ENCODE measurements at regions not wholly inside any gene's neighbourhood (a gene's known extent, or its start where the extent isn't known, plus 50 kb on each side); places are given as distances from the start of the nearest gene placed in this dataset.

DNA sequence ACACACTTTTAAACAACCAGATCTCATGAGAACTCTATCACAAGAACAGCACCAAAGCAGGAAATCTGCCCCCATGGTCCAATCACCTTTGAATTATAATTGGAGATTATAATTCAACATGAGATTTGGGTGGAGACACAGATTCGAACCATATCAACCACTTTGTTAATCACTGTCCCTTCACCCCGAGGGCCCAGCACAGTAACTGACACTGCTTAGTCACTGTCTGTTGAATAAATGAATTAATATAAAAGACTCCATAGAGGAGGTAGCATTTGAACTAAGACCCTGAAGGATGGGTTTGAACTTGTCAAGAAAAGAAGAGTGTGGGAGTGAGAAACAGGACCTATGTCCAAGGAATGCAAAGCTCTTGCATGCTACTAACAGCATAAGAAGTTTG, 276.4 kb downstream of the SHOX2 start:
- Histone ChIP-seq H3K4me3 (ENCODE audit: low read length) (no peak overlapping the region), H4K20me1 (ENCODE audit: control insufficient read depth, insufficient read depth, low read depth, low read length) (no peaks in the 10 kb centered on the region), H3K9me3 (ENCODE audit: control insufficient read depth, insufficient read depth, low read length) (no peaks in the 10 kb centered on the region), H3K9me2 (replicated peaks; ENCODE audit: control insufficient read depth, low read length) (no peaks in the 10 kb centered on the region), H3K4me2 (ENCODE audit: low read length) (no peak overlapping the region), H3F3A (ENCODE audit: control insufficient read depth, insufficient read depth) (no peaks in the 10 kb centered on the region), H3K4me1 (ENCODE audit: control insufficient read depth, low read length) (no peaks in the 10 kb centered on the region), H3K27me3 (ENCODE audit: control insufficient read depth, low read length) (no peaks in the 10 kb centered on the region), H3K36me3 (ENCODE audit: control insufficient read depth, low read length) (no peaks in the 10 kb centered on the region), H3K27ac (ENCODE audit: low read depth, low read length) (no peak overlapping the region), H3K79me2 (ENCODE audit: control insufficient read depth, low read length) (no peaks in the 10 kb centered on the region)
- TF ChIP-seq EZH2phosphoT487 (IDR thresholded peaks at IDR 0.05; ENCODE audit: borderline replicate concordance, low read length), result no peak
- TF ChIP-seq, protein P1, sequence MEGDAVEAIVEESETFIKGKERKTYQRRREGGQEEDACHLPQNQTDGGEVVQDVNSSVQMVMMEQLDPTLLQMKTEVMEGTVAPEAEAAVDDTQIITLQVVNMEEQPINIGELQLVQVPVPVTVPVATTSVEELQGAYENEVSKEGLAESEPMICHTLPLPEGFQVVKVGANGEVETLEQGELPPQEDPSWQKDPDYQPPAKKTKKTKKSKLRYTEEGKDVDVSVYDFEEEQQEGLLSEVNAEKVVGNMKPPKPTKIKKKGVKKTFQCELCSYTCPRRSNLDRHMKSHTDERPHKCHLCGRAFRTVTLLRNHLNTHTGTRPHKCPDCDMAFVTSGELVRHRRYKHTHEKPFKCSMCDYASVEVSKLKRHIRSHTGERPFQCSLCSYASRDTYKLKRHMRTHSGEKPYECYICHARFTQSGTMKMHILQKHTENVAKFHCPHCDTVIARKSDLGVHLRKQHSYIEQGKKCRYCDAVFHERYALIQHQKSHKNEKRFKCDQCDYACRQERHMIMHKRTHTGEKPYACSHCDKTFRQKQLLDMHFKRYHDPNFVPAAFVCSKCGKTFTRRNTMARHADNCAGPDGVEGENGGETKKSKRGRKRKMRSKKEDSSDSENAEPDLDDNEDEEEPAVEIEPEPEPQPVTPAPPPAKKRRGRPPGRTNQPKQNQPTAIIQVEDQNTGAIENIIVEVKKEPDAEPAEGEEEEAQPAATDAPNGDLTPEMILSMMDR (IDR thresholded peaks at IDR 0.05; ENCODE audit: low read depth, low read length, poor library complexity, severe bottlenecking), result no peak

DNA sequence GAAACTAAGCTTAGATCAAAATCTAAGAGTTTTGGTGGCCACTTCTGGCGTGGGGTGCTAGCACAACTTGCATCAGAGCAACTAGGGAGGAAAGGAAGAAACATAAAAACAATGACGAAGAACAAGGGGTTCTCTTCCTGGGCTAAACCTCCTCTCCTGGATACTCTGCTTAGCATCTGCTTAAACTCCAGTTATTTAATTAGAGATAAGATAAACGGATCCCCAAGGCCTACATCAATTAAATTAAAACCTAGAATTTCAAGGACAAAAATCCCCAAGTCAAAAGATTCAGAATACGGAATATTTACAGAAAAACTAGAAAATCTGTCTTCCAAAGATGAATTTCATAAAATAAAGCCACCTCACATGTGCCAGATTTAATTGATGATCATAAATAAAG, 281.9 kb downstream of the SHOX2 start:
- H3K4me2 ChIP-seq (ENCODE audit: low read length), result no peak overlapping the region
- no peak for TF ChIP-seq EZH2phosphoT487 (IDR thresholded peaks at IDR 0.05; ENCODE audit: borderline replicate concordance, low read length)
- TF ChIP-seq, protein P1 (IDR thresholded peaks at IDR 0.05; ENCODE audit: low read depth, low read length, poor library complexity, severe bottlenecking), result no peak
- no peaks in the 10 kb centered on the region for H3K27me3 ChIP-seq (ENCODE audit: control insufficient read depth, low read length)
- no peaks in the 10 kb centered on the region for H3K4me1 ChIP-seq (ENCODE audit: control insufficient read depth, low read length)
- H3K9me3 ChIP-seq (ENCODE audit: control insufficient read depth, insufficient read depth, low read length), result no peaks in the 10 kb centered on the region
- no peaks in the 10 kb centered on the region for H3K9me2 ChIP-seq (replicated peaks; ENCODE audit: control insufficient read depth, low read length)
- no peaks in the 10 kb centered on the region for H3K79me2 ChIP-seq (ENCODE audit: control insufficient read depth, low read length)
- H4K20me1 ChIP-seq (ENCODE audit: control insufficient read depth, insufficient read depth, low read depth, low read length), result no peaks in the 10 kb centered on the region
- H3K27ac ChIP-seq (ENCODE audit: low read depth, low read length), result no peak overlapping the region
- no peaks in the 10 kb centered on the region for H3K36me3 ChIP-seq (ENCODE audit: control insufficient read depth, low read length)
- no peaks in the 10 kb centered on the region for H3F3A ChIP-seq (ENCODE audit: control insufficient read depth, insufficient read depth)
- no peak overlapping the region for H3K4me3 ChIP-seq (ENCODE audit: low read length)

DNA sequence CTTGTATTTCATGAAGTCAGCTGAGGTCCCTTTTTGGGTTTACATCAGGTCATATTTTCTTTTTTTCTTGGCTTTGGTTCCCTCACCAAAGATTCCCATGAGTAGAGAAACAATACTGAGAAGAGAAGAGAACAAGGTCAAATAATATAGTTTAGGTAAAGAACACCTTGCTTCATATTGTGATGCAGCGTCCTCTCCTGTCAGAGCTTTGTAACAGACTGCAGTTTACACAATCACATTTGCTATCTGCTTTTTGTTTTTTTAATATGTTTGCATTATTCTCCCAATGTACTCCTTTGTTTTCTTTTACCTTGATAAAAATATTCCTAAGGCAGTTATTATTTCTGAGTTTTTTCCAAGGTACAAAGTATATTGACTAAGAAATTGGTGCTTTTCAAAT, 283.2 kb downstream of the SHOX2 start:
- Histone ChIP-seq H3K4me1 (ENCODE audit: control insufficient read depth, low read length) (no peaks in the 10 kb centered on the region), H3K4me2 (ENCODE audit: low read length) (no peak overlapping the region), H3K27me3 (ENCODE audit: control insufficient read depth, low read length) (no peaks in the 10 kb centered on the region), H3K27ac (ENCODE audit: low read depth, low read length) (no peak overlapping the region), H4K20me1 (ENCODE audit: control insufficient read depth, insufficient read depth, low read depth, low read length) (no peaks in the 10 kb centered on the region), H3K79me2 (ENCODE audit: control insufficient read depth, low read length) (no peaks in the 10 kb centered on the region), H3K9me3 (ENCODE audit: control insufficient read depth, insufficient read depth, low read length) (no peaks in the 10 kb centered on the region), H3F3A (ENCODE audit: control insufficient read depth, insufficient read depth) (no peaks in the 10 kb centered on the region), H3K4me3 (ENCODE audit: low read length) (no peak overlapping the region), H3K36me3 (ENCODE audit: control insufficient read depth, low read length) (no peaks in the 10 kb centered on the region), H3K9me2 (replicated peaks; ENCODE audit: control insufficient read depth, low read length) (no peaks in the 10 kb centered on the region)
- no peak for TF ChIP-seq EZH2phosphoT487 (IDR thresholded peaks at IDR 0.05; ENCODE audit: borderline replicate concordance, low read length)
- TF ChIP-seq, protein P1 (IDR thresholded peaks at IDR 0.05; ENCODE audit: low read depth, low read length, poor library complexity, severe bottlenecking), result no peak

DNA sequence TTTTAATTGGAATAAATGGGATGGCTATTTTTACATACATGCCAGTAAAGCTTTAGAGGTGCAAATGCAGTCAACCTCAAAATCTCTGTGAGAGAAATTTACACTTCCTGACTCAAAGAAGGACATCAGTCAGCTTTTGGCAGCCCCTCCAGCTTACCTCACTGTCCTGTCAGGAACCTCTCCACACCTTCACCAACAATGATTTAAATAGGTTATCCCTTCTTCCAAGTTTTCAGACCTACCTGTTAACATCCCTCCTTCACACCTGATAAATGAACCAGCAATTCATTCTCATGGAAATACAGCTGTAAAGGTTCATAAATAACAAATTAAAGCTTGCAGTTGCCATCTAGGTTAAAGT, 286.1 kb downstream of the SHOX2 start:
- Histone ChIP-seq H3K4me2 (ENCODE audit: low read length) (no peak overlapping the region), H3K79me2 (ENCODE audit: control insufficient read depth, low read length) (no peaks in the 10 kb centered on the region), H3K27me3 (ENCODE audit: control insufficient read depth, low read length) (no peaks in the 10 kb centered on the region), H3K4me3 (ENCODE audit: low read length) (no peak overlapping the region), H3K36me3 (ENCODE audit: control insufficient read depth, low read length) (no peaks in the 10 kb centered on the region), H3K4me1 (ENCODE audit: control insufficient read depth, low read length) (no peaks in the 10 kb centered on the region), H3F3A (ENCODE audit: control insufficient read depth, insufficient read depth) (no peaks in the 10 kb centered on the region), H3K9me2 (replicated peaks; ENCODE audit: control insufficient read depth, low read length) (no peaks in the 10 kb centered on the region), H4K20me1 (ENCODE audit: control insufficient read depth, insufficient read depth, low read depth, low read length) (no peaks in the 10 kb centered on the region), H3K9me3 (ENCODE audit: control insufficient read depth, insufficient read depth, low read length) (no peaks in the 10 kb centered on the region), H3K27ac (ENCODE audit: low read depth, low read length) (no peak overlapping the region)
- TF ChIP-seq EZH2phosphoT487 (IDR thresholded peaks at IDR 0.05; ENCODE audit: borderline replicate concordance, low read length), result no peak
- TF ChIP-seq, protein P1 (IDR thresholded peaks at IDR 0.05; ENCODE audit: low read depth, low read length, poor library complexity, severe bottlenecking), result no peak
